ENCODE measurements at regions not wholly inside any gene's neighbourhood (a gene's known extent, or its start where the extent isn't known, plus 50 kb on each side); places are given as distances from the start of the nearest gene placed in this dataset.

- TF ChIP-seq CTCF (IDR thresholded peaks at IDR 0.05): no peak
- TF ChIP-seq EZH2 (IDR thresholded peaks at IDR 0.05; ENCODE audit: borderline replicate concordance, insufficient read depth, low read depth, low read length, poor library complexity, severe bottlenecking): no peak
These were observed 188.7 kb upstream of the MBL2 start for GRCh38 chr10:52961323-52961722.

Data from B cell (primary cell).